ENCODE measurements at regions not wholly inside any gene's neighbourhood (a gene's known extent, or its start where the extent isn't known, plus 50 kb on each side); places are given as distances from the start of the nearest gene placed in this dataset.

GRCh38 chrX:4173743-4174142 lies 460.3 kb upstream of the PRKX start:
- CTCF ChIA-PET, result no interaction called here
- Mint-ChIP-seq H3K27me3 (ENCODE audit: unreplicated experiment) (no peaks in the 10 kb centered on the region), H3K4me3 (ENCODE audit: low read depth, unreplicated experiment) (no peak overlapping the region), H3K27ac (ENCODE audit: unreplicated experiment) (no peak overlapping the region), H3K36me3 (ENCODE audit: insufficient read depth, unreplicated experiment) (no peaks in the 10 kb centered on the region), H3K9me3 (ENCODE audit: low read depth, unreplicated experiment) (no peaks in the 10 kb centered on the region), H3K4me1 (ENCODE audit: low read depth, unreplicated experiment) (peaks cover 8% of the 10 kb centered on the region)
- intact Hi-C loops (cut with micrococcal nuclease; ENCODE audit: unreplicated experiment), result no loop called here
- no TSS peak for BruUV-seq (replicated peaks)
- no peak for TF ChIP-seq CTCF (IDR thresholded peaks at IDR 0.05; ENCODE audit: unreplicated experiment)
- no peak for DNase-seq

GRCh38 chrX:4151798-4152197 lies 438.3 kb upstream of the PRKX start:
- Mint-ChIP-seq H3K9me3 (ENCODE audit: low read depth, unreplicated experiment) (no peaks in the 10 kb centered on the region), H3K4me1 (ENCODE audit: low read depth, unreplicated experiment) (no peaks in the 10 kb centered on the region), H3K36me3 (ENCODE audit: insufficient read depth, unreplicated experiment) (no peaks in the 10 kb centered on the region), H3K27me3 (ENCODE audit: unreplicated experiment) (peaks cover 1% of the 10 kb centered on the region), H3K4me3 (ENCODE audit: low read depth, unreplicated experiment) (no peak overlapping the region), H3K27ac (ENCODE audit: unreplicated experiment) (no peak overlapping the region)
- BruUV-seq (replicated peaks), result no TSS peak
- TF ChIP-seq CTCF (IDR thresholded peaks at IDR 0.05; ENCODE audit: unreplicated experiment), result no peak
- CTCF ChIA-PET, result no interaction called here
- intact Hi-C loops (cut with micrococcal nuclease; ENCODE audit: unreplicated experiment), result no loop called here
- DNase-seq, result no peak

- Mint-ChIP-seq H3K4me1 (ENCODE audit: low read depth, unreplicated experiment) (no peaks in the 10 kb centered on the region), H3K9me3 (ENCODE audit: low read depth, unreplicated experiment) (no peaks in the 10 kb centered on the region), H3K36me3 (ENCODE audit: insufficient read depth, unreplicated experiment) (no peaks in the 10 kb centered on the region), H3K27ac (ENCODE audit: unreplicated experiment) (no peak overlapping the region), H3K4me3 (ENCODE audit: low read depth, unreplicated experiment) (no peak overlapping the region), H3K27me3 (ENCODE audit: unreplicated experiment) (no peaks in the 10 kb centered on the region)
- DNase-seq, result no peak
- intact Hi-C loops (cut with micrococcal nuclease; ENCODE audit: unreplicated experiment), result no loop called here
- no peak for TF ChIP-seq CTCF (IDR thresholded peaks at IDR 0.05; ENCODE audit: unreplicated experiment)
- no TSS peak for BruUV-seq (replicated peaks)
- CTCF ChIA-PET, result no interaction called here
Measured at GRCh38 chrX:4150259-4150658, 436.8 kb upstream of the PRKX start.

GRCh38 chrX:4129626-4130025 lies 416.2 kb upstream of the PRKX start:
- Mint-ChIP-seq H3K36me3 (ENCODE audit: insufficient read depth, unreplicated experiment) (no peaks in the 10 kb centered on the region), H3K27ac (ENCODE audit: unreplicated experiment) (no peak overlapping the region)
- CTCF ChIA-PET, result interaction anchor here (0.6 kb wide), 1 partner anchor 429 kb away, joined by 4 read pairs; no protein-coding TSS in a partner anchor

More at GRCh38 chrX:4129626-4130025, 416.2 kb upstream of the PRKX start:
- Mint-ChIP-seq H3K4me3 (ENCODE audit: low read depth, unreplicated experiment) (no peak overlapping the region), H3K9me3 (ENCODE audit: low read depth, unreplicated experiment) (no peaks in the 10 kb centered on the region), H3K27me3 (ENCODE audit: unreplicated experiment) (peaks cover 60% of the 10 kb centered on the region), H3K4me1 (ENCODE audit: low read depth, unreplicated experiment) (no peaks in the 10 kb centered on the region)
- intact Hi-C loops (cut with micrococcal nuclease; ENCODE audit: unreplicated experiment), result no loop called here
- BruUV-seq (replicated peaks), result no TSS peak
- no peak for TF ChIP-seq CTCF (IDR thresholded peaks at IDR 0.05; ENCODE audit: unreplicated experiment)
- DNase-seq, result no peak

Data from Calu3 (cell line).